Islet precursor cell (in vitro differentiated cells): ENCODE measurements at regions not wholly inside any gene's neighbourhood (a gene's known extent, or its start where the extent isn't known, plus 50 kb on each side); places are given as distances from the start of the nearest gene placed in this dataset.
"Not testable (repeated sequence)": the region's sequence is repeated elsewhere in the genome, so short reads cannot be mapped to it uniquely, and the experiment has no call there.

Experiments used
- DNase-seq: peaks from one replicate; pipeline ENCODE4 v3.0.0-alpha.2; 2018

GRCh38 chr10:6868036-6868725 lies 288.1 kb upstream of the PRKCQ start:
- no peak for DNase-seq

GRCh38 chr10:6866757-6867156 lies 286.7 kb upstream of the PRKCQ start:
- DNase-seq: no peak

DNA sequence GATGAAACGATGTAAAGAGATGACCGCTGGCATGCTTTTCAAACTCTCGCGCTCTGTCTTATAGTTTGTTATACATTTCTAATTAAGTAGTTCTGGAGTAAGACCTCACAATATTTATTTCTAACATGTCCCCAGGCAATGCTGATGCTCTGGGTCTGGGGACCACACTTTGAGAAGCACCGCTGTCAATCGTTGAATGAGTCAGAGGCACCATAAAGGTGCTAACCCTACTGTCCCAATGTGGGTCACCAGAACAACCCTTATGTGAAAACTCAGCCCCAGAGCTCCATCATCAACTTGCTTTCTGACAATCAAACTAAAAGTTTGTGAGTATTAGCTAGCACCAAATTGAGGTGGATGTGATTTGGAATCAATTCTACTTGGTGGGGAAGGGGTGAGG lies 284.1 kb upstream of the PRKCQ start:
- no peak for DNase-seq

DNA sequence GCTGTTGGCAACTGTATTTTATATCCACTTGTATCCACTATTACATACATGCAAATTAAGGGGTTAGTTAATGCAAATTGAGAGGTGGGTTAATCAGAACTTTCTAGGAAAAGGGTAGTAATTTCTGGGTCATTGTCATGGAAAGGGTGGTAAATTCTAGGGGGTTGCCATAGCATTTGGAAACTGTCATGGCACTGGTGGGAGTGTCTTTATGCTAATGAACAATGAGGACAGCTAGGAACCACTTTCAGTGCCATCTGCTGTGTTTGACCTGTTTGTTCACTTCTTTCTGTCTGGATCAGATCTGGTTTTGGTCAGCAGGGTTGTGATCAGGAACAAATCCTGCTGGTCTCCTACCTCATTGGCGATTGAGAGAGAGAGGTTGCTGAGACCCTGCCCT lies 283.3 kb upstream of the PRKCQ start:
- no peak for DNase-seq

- no peak for DNase-seq
Observed at GRCh38 chr10:6850452-6850851, 270.4 kb upstream of the PRKCQ start.

GRCh38 chr10:6847561-6847960 lies 267.5 kb upstream of the PRKCQ start:
- DNase-seq: no peak

GRCh38 chr10:6843894-6844650 lies 264.0 kb upstream of the PRKCQ start:
- DNase-seq: no peak

GRCh38 chr10:6843481-6843881 lies 263.4 kb upstream of the PRKCQ start:
- no peak for DNase-seq

- no peak for DNase-seq
Observed at GRCh38 chr10:6842722-6843121, 262.6 kb upstream of the PRKCQ start.

- DNase-seq: no peak
Observed at GRCh38 chr10:6841761-6842160, 261.7 kb upstream of the PRKCQ start.

GRCh38 chr10:6840766-6841165 lies 260.7 kb upstream of the PRKCQ start:
- no peak for DNase-seq

DNA sequence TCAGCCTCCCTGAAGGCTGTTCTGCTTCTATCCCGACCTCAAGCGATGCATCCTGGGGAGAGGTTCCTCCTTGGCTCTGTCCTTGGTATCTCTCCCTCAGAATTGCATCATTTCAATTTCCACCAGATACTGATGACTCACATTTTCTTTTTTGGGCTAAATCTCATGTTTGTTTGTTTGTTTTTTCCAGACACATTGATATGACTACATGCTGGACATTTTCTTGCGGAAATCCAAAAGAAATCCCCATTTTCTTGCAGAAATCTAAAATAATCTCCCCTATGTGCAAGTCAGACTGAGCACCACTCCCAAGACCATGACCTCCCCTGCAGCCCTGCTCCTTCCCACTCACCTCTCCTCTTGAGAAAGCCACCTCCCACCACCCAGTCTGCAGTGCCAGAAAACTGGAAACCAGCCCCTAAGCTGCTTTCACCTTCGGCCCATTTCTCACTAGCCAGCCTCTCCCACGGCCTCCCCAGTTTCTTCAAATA lies 260.2 kb upstream of the PRKCQ start:
- no peak for DNase-seq

GRCh38 chr10:6838118-6838517 lies 258.0 kb upstream of the PRKCQ start:
- no peak for DNase-seq

- no peak for DNase-seq
Observed at GRCh38 chr10:6833458-6834011, 253.5 kb upstream of the PRKCQ start.

GRCh38 chr10:6830981-6831380 lies 250.9 kb upstream of the PRKCQ start:
- not testable (repeated sequence) for DNase-seq

DNA sequence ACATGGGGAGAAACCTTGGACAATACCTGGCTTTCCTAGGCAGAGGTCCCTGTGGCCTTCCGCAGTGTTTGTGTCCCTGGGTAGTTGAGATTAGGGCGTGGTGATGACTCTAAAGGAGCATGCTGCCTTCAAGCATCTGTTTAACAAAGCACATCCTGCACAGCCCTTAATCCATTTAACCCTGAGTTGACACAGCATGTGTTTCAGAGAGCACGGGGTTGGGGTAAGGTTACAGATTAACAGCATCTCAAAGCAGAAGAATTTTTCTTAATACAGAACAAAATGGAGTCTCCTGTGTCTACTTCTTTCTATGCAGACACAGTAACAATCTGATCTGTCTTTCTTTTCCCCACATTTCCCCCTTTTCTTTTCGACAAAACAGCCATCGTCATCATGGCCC lies 244.7 kb upstream of the PRKCQ start:
- DNase-seq: not testable (repeated sequence)

DNA sequence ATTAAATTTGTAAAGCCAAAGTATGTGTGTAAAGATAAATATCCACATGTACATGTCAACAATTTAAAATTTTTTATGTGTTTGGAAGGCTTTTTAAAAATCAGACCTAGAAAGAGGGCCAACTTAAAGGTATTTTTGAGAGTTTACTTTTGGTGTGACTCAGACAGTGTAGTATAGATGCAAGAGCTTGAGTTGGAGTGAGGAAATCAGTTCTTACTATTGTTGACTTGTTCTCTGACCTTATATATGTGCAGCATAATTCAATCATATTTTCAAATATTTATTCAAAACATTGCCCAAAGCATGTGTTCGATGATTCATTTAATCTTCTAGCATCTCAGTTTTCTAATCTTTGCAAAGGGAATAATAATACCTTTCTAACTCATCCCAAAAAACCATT lies 243.7 kb upstream of the PRKCQ start:
- no peak for DNase-seq

DNA sequence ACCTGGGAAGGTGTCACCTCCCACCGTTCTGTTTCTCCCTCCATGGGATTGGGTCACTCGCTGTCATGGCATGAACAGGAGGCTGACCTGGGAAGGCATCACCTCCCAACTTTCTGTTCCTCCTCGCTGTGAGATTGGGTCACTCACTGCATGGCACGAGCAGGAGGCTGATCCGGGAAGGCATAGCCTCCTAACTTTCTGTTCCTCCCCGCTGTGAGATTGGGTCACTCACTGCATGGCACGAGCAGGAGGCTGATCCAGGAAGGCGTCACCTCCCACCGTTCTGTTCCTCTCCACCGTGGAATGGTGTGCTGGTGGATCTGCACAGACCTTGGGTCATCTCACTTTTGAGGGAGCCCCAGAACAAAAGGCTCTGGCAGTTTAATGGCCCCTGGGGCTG lies 239.2 kb upstream of the PRKCQ start:
- DNase-seq: no peak

GRCh38 chr10:6817770-6818169 lies 237.7 kb upstream of the PRKCQ start:
- DNase-seq: no peak

DNA sequence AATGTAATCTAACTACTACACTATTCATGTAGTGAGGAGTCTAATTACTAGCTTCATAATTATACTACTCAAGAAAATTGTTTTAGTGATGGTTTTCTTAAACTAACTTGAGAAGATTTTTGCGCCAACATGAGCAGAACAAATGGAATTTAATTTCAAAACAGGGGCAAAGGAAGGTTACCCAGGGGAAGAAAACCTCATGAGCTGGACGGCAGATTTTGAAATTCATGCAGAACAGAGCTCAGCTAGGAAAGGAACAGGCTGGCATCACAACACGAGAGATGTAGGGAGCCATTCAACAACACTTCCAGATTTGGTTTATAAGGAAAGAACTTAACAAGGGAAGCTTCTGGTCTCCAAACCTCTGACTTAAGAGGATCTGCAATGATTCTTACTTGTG lies 235.3 kb upstream of the PRKCQ start:
- no peak for DNase-seq

DNA sequence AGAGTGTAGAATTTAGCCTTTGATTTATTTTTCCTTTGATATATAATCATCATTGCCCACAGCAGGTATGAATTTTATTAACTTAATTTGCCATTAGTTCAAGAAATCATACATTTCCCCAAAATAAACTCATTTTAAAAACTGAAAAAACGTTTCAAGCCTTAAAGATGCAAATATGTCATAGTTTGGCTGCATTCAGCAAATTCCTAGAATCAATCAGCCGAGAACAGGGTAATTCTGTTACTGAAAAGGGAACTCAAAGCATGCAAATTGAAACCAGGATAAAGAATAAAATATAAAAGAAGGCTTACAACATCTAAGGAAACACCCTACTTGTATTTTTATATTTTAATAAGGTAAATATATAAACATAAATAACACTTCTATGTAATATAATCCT lies 233.8 kb upstream of the PRKCQ start:
- DNase-seq: no peak

GRCh38 chr10:6813306-6813705 lies 233.2 kb upstream of the PRKCQ start:
- no peak for DNase-seq

DNA sequence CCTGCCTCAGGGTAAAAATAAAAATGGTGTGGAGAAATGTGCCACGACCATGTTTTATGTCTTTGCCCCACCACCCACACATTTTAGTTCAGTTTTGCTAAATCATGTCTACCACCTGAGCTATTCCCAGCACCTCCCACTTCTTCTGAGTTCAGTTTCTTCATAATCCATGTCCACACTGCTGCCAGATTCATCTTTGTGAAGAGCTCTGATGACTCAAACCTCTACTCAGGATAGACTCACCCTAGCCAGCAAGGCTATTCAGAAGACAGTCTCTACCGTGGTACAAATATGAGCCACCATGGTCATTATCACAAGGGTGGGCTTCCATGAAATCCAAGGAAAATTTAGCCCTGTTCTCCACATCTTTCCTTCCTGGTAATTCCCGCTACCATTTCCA lies 231.1 kb upstream of the PRKCQ start:
- DNase-seq: no peak

DNA sequence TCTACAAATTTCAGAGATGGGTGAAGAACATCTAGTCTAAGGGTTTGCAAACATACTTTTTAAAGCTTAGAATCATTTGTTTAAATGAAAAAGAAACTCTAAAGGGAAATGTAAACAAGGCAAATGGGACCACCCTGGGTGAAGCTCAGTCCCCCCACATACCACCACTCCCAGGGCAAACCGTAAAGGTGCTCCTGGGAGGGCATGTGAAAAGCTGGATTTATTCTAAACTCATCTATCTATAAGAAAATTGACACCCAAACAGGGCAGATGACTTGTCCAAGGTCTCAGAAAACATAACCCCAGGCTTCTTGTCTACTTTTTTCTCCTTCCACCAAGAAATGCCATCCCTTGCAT lies 223.3 kb upstream of the PRKCQ start:
- DNase-seq: no peak
